GM12878 (cell line): ENCODE measurements at regions not wholly inside any gene's neighbourhood (a gene's known extent, or its start where the extent isn't known, plus 50 kb on each side); places are given as distances from the start of the nearest gene placed in this dataset.

Experiments used
- CBX3 ChIP-seq: fragments of 200-600 bp; sonication (generic); IDR thresholded peaks from 2 replicates; pipeline ENCODE4 v1.6.1; 2016; ENCODE audit warnings: low read depth, borderline replicate concordance
- CTCF ChIP-seq, 3 experiments: IDR thresholded peaks in 2 of 3; conservative IDR thresholded peaks in 1 of 3; 2 replicates each; pipeline ENCODE4 v1.5.1; 2011; ENCODE audit warnings: low read depth in 3 of 3, low read length in 3 of 3, mild to moderate bottlenecking in 3 of 3, control low read depth in 2 of 3, moderate library complexity in 2 of 3, inconsistent platforms in 1 of 3, mixed read lengths in 1 of 3; ENCODE audit not compliant: control insufficient read depth in 2 of 3, insufficient read depth in 1 of 3; ENCODE audit errors: extremely low read depth in 1 of 3
- CUX1 ChIP-seq: IDR thresholded peaks from 2 replicates; pipeline ENCODE4 v1.6.1; 2012; ENCODE audit warnings: improper control_type of control experiment, low read depth, low read length; ENCODE audit not compliant: insufficient replicate concordance
- E2F8 ChIP-seq: fragments of 450-650 bp; IDR thresholded peaks from 2 replicates; pipeline ENCODE4 v1.6.1; 2018; ENCODE audit warnings: mild to moderate bottlenecking, low read depth, moderate library complexity; ENCODE audit not compliant: partially characterized antibody
- HCFC1 ChIP-seq: fragments of 150-350 bp; IDR thresholded peaks from 2 replicates; pipeline ENCODE4 v1.6.1; 2014; ENCODE audit warnings: low read length
- KAT2A ChIP-seq: conservative IDR thresholded peaks from 2 replicates; pipeline ENCODE4 v1.6.1; 2011; ENCODE audit warnings: low read depth, low read length; ENCODE audit not compliant: control insufficient read depth
- MYB ChIP-seq: fragments of 150-350 bp; IDR thresholded peaks from 2 replicates; pipeline ENCODE4 v1.6.1; 2014; ENCODE audit warnings: mild to moderate bottlenecking, low read depth, low read length, borderline replicate concordance
- MYC ChIP-seq: IDR thresholded peaks from 2 replicates; pipeline ENCODE4 v1.6.1; 2011; ENCODE audit warnings: mild to moderate bottlenecking, low read length, moderate library complexity, inconsistent platforms; ENCODE audit not compliant: insufficient read depth, insufficient replicate concordance, insufficient read length, severe bottlenecking
- NR2C1 ChIP-seq: fragments of 450-650 bp; IDR thresholded peaks from 2 replicates; pipeline ENCODE4 v1.6.1; 2017; ENCODE audit warnings: antibody characterized with exemption, mild to moderate bottlenecking, moderate library complexity
- POLR2AphosphoS5 ChIP-seq: IDR thresholded peaks from 2 replicates; pipeline ENCODE4 v1.6.1; 2011; ENCODE audit warnings: mild to moderate bottlenecking, low read length, inconsistent platforms
- POU2F2 ChIP-seq: IDR thresholded peaks from 3 replicates; pipeline ENCODE4 v1.6.1; 2011; ENCODE audit warnings: low read depth, mild to moderate bottlenecking, low read length, borderline replicate concordance
- RUNX3 ChIP-seq: IDR thresholded peaks from 2 replicates; pipeline ENCODE4 v1.6.1; 2012; ENCODE audit warnings: low read length, inconsistent platforms
- SKIL ChIP-seq: fragments of 450-650 bp; IDR thresholded peaks from 2 replicates; pipeline ENCODE4 v1.6.1; 2017; ENCODE audit warnings: mild to moderate bottlenecking, low read depth, inconsistent platforms; ENCODE audit not compliant: poor library complexity, severe bottlenecking
- ZBED1 ChIP-seq: IDR thresholded peaks from 2 replicates; pipeline ENCODE4 v1.6.1; 2016; ENCODE audit warnings: borderline replicate concordance
- ZSCAN29 ChIP-seq: fragments of 450-650 bp; IDR thresholded peaks from 2 replicates; pipeline ENCODE4 v1.6.1; 2017; ENCODE audit warnings: mild to moderate bottlenecking, moderate library complexity

- TF ChIP-seq CUX1 (peak; percentile 72), MYC (peak; percentile 75), NR2C1 (peak; percentile 69), ZBED1 (peak; percentile 91), HCFC1 (no peak), SKIL (peak; percentile 93), E2F8 (peak; percentile 71), ZSCAN29 (no peak), POU2F2 (peak; percentile 94), MYB (0 out of 2 replicates have a peak, but pooled peaks have one; percentile 71), RUNX3 (no peak), CTCF (IDR thresholded peaks at IDR 0.05 in 2 of 3, conservative IDR thresholded peaks at IDR 0.05 in 1 of 3; ENCODE audit: control insufficient read depth in 2 of 3, extremely low read depth in 1 of 3, insufficient read depth in 1 of 3, low read depth in 3 of 3, low read length in 3 of 3) (peak in 2 of 3 experiments; percentile 13 to 16; a peak in 2 of 6 replicates), POLR2AphosphoS5 (peak; percentile 92), CBX3 (no peak), KAT2A (no peak)
Observed at GRCh38 chr1:234978397-234979295, 150.0 kb downstream of the TOMM20 start (continued).
